ENCODE measurements at regions not wholly inside any gene's neighbourhood (a gene's known extent, or its start where the extent isn't known, plus 50 kb on each side); places are given as distances from the start of the nearest gene placed in this dataset.

- H3K27me3 Mint-ChIP-seq (ENCODE audit: low read depth): no peaks in the 10 kb centered on the region
- no peak overlapping the region for H2BK5ac ChIP-seq (ENCODE audit: insufficient read length, low read length)
- H3K27me3 ChIP-seq (ENCODE audit: insufficient read depth, low read length): no peaks in the 10 kb centered on the region
- no peak overlapping the region for H3K23ac ChIP-seq (ENCODE audit: insufficient read length, low read depth, low read length)
- H2BK20ac ChIP-seq (ENCODE audit: low read depth, low read length, poor library complexity, severe bottlenecking): no peak overlapping the region
- H2BK15ac ChIP-seq (ENCODE audit: low read depth, low read length): no peak overlapping the region
- no peak overlapping the region for H3K18ac ChIP-seq (ENCODE audit: insufficient read length, low read depth, low read length)
- no peak overlapping the region for H3K4me2 ChIP-seq (ENCODE audit: insufficient read depth, insufficient read length, low read length)
- H4K20me1 ChIP-seq (ENCODE audit: control insufficient read depth, insufficient read depth, insufficient read length): no peaks in the 10 kb centered on the region
- no peak overlapping the region for H3K9ac ChIP-seq (ENCODE audit: extremely low read depth, insufficient read length, low read length)
- H3K23me2 ChIP-seq (ENCODE audit: insufficient read length, low read depth, low read length, poor library complexity, severe bottlenecking): no peaks in the 10 kb centered on the region
- no peaks in the 10 kb centered on the region for H3K79me2 ChIP-seq (ENCODE audit: insufficient read depth, low read length)
- H4K91ac ChIP-seq (ENCODE audit: insufficient read length, low read depth, low read length): no peak overlapping the region
- H3K4ac ChIP-seq (ENCODE audit: low read depth, low read length): no peak overlapping the region
- no peak overlapping the region for H3K56ac ChIP-seq (ENCODE audit: insufficient read length, low read depth, low read length)
- H2BK120ac ChIP-seq (ENCODE audit: low read depth, low read length, poor library complexity, severe bottlenecking): no peak overlapping the region
- H2AFZ ChIP-seq (ENCODE audit: low read length): no peak overlapping the region
- no CpG with 5 or more reads among the region's 4 CpGs for WGBS (ENCODE audit: extremely low coverage, insufficient read length, low lambda C conversion rate)
- no peak overlapping the region for H4K5ac ChIP-seq (ENCODE audit: insufficient read length, low read depth, low read length)
- H4K8ac ChIP-seq (replicated peaks; ENCODE audit: insufficient read length, low read depth, low read length): no peak overlapping the region
- H3K36me3 Mint-ChIP-seq (ENCODE audit: insufficient read depth in 1 of 3, low read depth in 3 of 3): no peaks in the 10 kb centered on the region
- H3K4me1 ChIP-seq (ENCODE audit: insufficient read depth, low read length): no peaks in the 10 kb centered on the region
- H3K79me1 ChIP-seq (ENCODE audit: insufficient read depth, low read depth, low read length, poor library complexity, severe bottlenecking): no peaks in the 10 kb centered on the region
- no peak overlapping the region for H3K27ac Mint-ChIP-seq
- H3K9me3 Mint-ChIP-seq: no peaks in the 10 kb centered on the region
- H3K4me1 Mint-ChIP-seq: peaks cover 3 to 5% of the 10 kb centered on the region in 2 experiments; a peak in 2 of 4 replicates
- no peak overlapping the region for H3K4me3 Mint-ChIP-seq
- H3K14ac ChIP-seq (ENCODE audit: insufficient read depth, low read length): no peak overlapping the region
- no peak overlapping the region for H3T11ph ChIP-seq (ENCODE audit: low read length)
- no peak overlapping the region for H2AK5ac ChIP-seq (ENCODE audit: insufficient read length, low read length)
- H3K27ac ChIP-seq (ENCODE audit: insufficient read length, low read depth, low read length): no peak overlapping the region
- TF ChIP-seq CTCF (conservative IDR thresholded peaks at IDR 0.05): no peak
- H2BK12ac ChIP-seq (ENCODE audit: insufficient read length, low read depth, low read length): no peak overlapping the region
- no peaks in the 10 kb centered on the region for H3K9me3 ChIP-seq (ENCODE audit: control insufficient read depth, low read depth, low read length)
- no peak for DNase-seq
Measured at GRCh38 chr12:17591005-17591681, 498.9 kb downstream of the RERGL start.
